ENCODE measurements at regions not wholly inside any gene's neighbourhood (a gene's known extent, or its start where the extent isn't known, plus 50 kb on each side); places are given as distances from the start of the nearest gene placed in this dataset.
"Not testable (repeated sequence)": the region's sequence is repeated elsewhere in the genome, so short reads cannot be mapped to it uniquely, and the experiment has no call there.

GRCh38 chr2:67589121-67589520 lies 192.0 kb downstream of the ETAA1 start:
- H3K4me3 Mint-ChIP-seq; H3K27me3 Mint-ChIP-seq; POLR2A ChIA-PET; H3K27ac Mint-ChIP-seq; H3K36me3 Mint-ChIP-seq (ENCODE audit: low read depth); DNase-seq; H3K4me1 Mint-ChIP-seq; CTCF ChIA-PET: not testable (repeated sequence)
- peaks cover 15% of the 10 kb centered on the region for H3K9me3 Mint-ChIP-seq

- H3K27me3 Mint-ChIP-seq; H3K9me3 Mint-ChIP-seq; H3K4me1 Mint-ChIP-seq; H3K4me3 Mint-ChIP-seq; CTCF ChIA-PET; H3K27ac Mint-ChIP-seq; POLR2A ChIA-PET; DNase-seq; H3K36me3 Mint-ChIP-seq (ENCODE audit: low read depth): not testable (repeated sequence)
Measured at GRCh38 chr2:67594522-67594921, 197.4 kb downstream of the ETAA1 start.

- no peaks in the 10 kb centered on the region for H3K4me1 Mint-ChIP-seq
- no peak overlapping the region for H3K27ac Mint-ChIP-seq
- CTCF ChIA-PET: no interaction called here
- no peak for DNase-seq
- POLR2A ChIA-PET: no interaction called here
- H3K4me3 Mint-ChIP-seq: no peak overlapping the region
- no peaks in the 10 kb centered on the region for H3K36me3 Mint-ChIP-seq (ENCODE audit: low read depth)
- H3K9me3 Mint-ChIP-seq: peaks cover 3% of the 10 kb centered on the region
- no peaks in the 10 kb centered on the region for H3K27me3 Mint-ChIP-seq
Measured at GRCh38 chr2:67596871-67597270, 199.7 kb downstream of the ETAA1 start.

- Mint-ChIP-seq H3K9me3 (no peaks in the 10 kb centered on the region), H3K4me1 (no peaks in the 10 kb centered on the region), H3K27me3 (no peaks in the 10 kb centered on the region), H3K36me3 (ENCODE audit: low read depth) (no peaks in the 10 kb centered on the region), H3K27ac (no peak overlapping the region), H3K4me3 (no peak overlapping the region)
- CTCF ChIA-PET: no interaction called here
- no peak for DNase-seq
- POLR2A ChIA-PET: no interaction called here
Measured at GRCh38 chr2:67599561-67599960, 202.4 kb downstream of the ETAA1 start.

GRCh38 chr2:67600222-67600871 lies 203.2 kb downstream of the ETAA1 start:
- no peak for DNase-seq
- no peak overlapping the region for H3K27ac Mint-ChIP-seq
- H3K27me3 Mint-ChIP-seq: no peaks in the 10 kb centered on the region
- POLR2A ChIA-PET: no interaction called here
- no peaks in the 10 kb centered on the region for H3K4me1 Mint-ChIP-seq
- H3K9me3 Mint-ChIP-seq: no peaks in the 10 kb centered on the region
- no peaks in the 10 kb centered on the region for H3K36me3 Mint-ChIP-seq (ENCODE audit: low read depth)
- H3K4me3 Mint-ChIP-seq: no peak overlapping the region
- CTCF ChIA-PET: no interaction called here

GRCh38 chr2:67600946-67601345 lies 203.8 kb downstream of the ETAA1 start:
- Mint-ChIP-seq H3K4me3 (no peak overlapping the region), H3K36me3 (ENCODE audit: low read depth) (no peaks in the 10 kb centered on the region), H3K27me3 (no peaks in the 10 kb centered on the region), H3K4me1 (no peaks in the 10 kb centered on the region), H3K9me3 (no peaks in the 10 kb centered on the region), H3K27ac (no peak overlapping the region)
- ChIA-PET CTCF (no interaction called here), POLR2A (no interaction called here)
- DNase-seq: no peak

- no peak overlapping the region for H3K4me3 Mint-ChIP-seq
- no peak overlapping the region for H3K27ac Mint-ChIP-seq
- H3K27me3 Mint-ChIP-seq: no peaks in the 10 kb centered on the region
- no peaks in the 10 kb centered on the region for H3K36me3 Mint-ChIP-seq (ENCODE audit: low read depth)
- H3K9me3 Mint-ChIP-seq: no peaks in the 10 kb centered on the region
- H3K4me1 Mint-ChIP-seq: no peaks in the 10 kb centered on the region
- ChIA-PET POLR2A (no interaction called here), CTCF (no interaction called here)
- DNase-seq: no peak
Measured at GRCh38 chr2:67604360-67604759, 207.2 kb downstream of the ETAA1 start.

- H3K9me3 Mint-ChIP-seq: no peaks in the 10 kb centered on the region
- no peaks in the 10 kb centered on the region for H3K4me1 Mint-ChIP-seq
Measured at GRCh38 chr2:67612576-67613042, 215.5 kb downstream of the ETAA1 start.

GRCh38 chr2:67613227-67613626 lies 216.1 kb downstream of the ETAA1 start:
- POLR2A ChIA-PET: no interaction called here
- no peaks in the 10 kb centered on the region for H3K27me3 Mint-ChIP-seq
- no peak overlapping the region for H3K27ac Mint-ChIP-seq
- no peak for DNase-seq
- H3K36me3 Mint-ChIP-seq (ENCODE audit: low read depth): no peaks in the 10 kb centered on the region
- no peaks in the 10 kb centered on the region for H3K4me1 Mint-ChIP-seq
- CTCF ChIA-PET: no interaction called here
- no peaks in the 10 kb centered on the region for H3K9me3 Mint-ChIP-seq
- H3K4me3 Mint-ChIP-seq: no peak overlapping the region

More at GRCh38 chr2:67612576-67613042, 215.5 kb downstream of the ETAA1 start:
- Mint-ChIP-seq H3K4me3 (no peak overlapping the region), H3K36me3 (ENCODE audit: low read depth) (no peaks in the 10 kb centered on the region), H3K27me3 (no peaks in the 10 kb centered on the region), H3K27ac (no peak overlapping the region)
- no peak for DNase-seq
- ChIA-PET CTCF (no interaction called here), POLR2A (no interaction called here)

- no peaks in the 10 kb centered on the region for H3K4me1 Mint-ChIP-seq
- no peaks in the 10 kb centered on the region for H3K27me3 Mint-ChIP-seq
- DNase-seq: no peak
- no peaks in the 10 kb centered on the region for H3K36me3 Mint-ChIP-seq (ENCODE audit: low read depth)
- H3K27ac Mint-ChIP-seq: no peak overlapping the region
- CTCF ChIA-PET: no interaction called here
- no peaks in the 10 kb centered on the region for H3K9me3 Mint-ChIP-seq
- POLR2A ChIA-PET: no interaction called here
- no peak overlapping the region for H3K4me3 Mint-ChIP-seq
Measured at GRCh38 chr2:67614454-67614853, 217.3 kb downstream of the ETAA1 start.

- H3K9me3 Mint-ChIP-seq: no peaks in the 10 kb centered on the region
- no peaks in the 10 kb centered on the region for H3K4me1 Mint-ChIP-seq
- H3K4me3 Mint-ChIP-seq: no peak overlapping the region
- CTCF ChIA-PET: no interaction called here
- DNase-seq: no peak
- POLR2A ChIA-PET: no interaction called here
- no peaks in the 10 kb centered on the region for H3K27me3 Mint-ChIP-seq
- H3K36me3 Mint-ChIP-seq (ENCODE audit: low read depth): no peaks in the 10 kb centered on the region
- no peak overlapping the region for H3K27ac Mint-ChIP-seq
Measured at GRCh38 chr2:67616749-67617148, 219.6 kb downstream of the ETAA1 start.

- H3K27ac Mint-ChIP-seq: no peak overlapping the region
- CTCF ChIA-PET: no interaction called here
- no peak overlapping the region for H3K4me3 Mint-ChIP-seq
- H3K36me3 Mint-ChIP-seq (ENCODE audit: low read depth): no peaks in the 10 kb centered on the region
- POLR2A ChIA-PET: no interaction called here
- DNase-seq: no peak
- no peaks in the 10 kb centered on the region for H3K9me3 Mint-ChIP-seq
- no peaks in the 10 kb centered on the region for H3K4me1 Mint-ChIP-seq
- H3K27me3 Mint-ChIP-seq: no peaks in the 10 kb centered on the region
Measured at GRCh38 chr2:67619204-67619603, 222.1 kb downstream of the ETAA1 start.

- H3K4me3 Mint-ChIP-seq; H3K9me3 Mint-ChIP-seq; CTCF ChIA-PET; H3K4me1 Mint-ChIP-seq; H3K36me3 Mint-ChIP-seq (ENCODE audit: low read depth); POLR2A ChIA-PET; DNase-seq; H3K27me3 Mint-ChIP-seq; H3K27ac Mint-ChIP-seq: not testable (repeated sequence)
Measured at GRCh38 chr2:67623741-67624140, 226.6 kb downstream of the ETAA1 start.

- ChIA-PET POLR2A (no interaction called here), CTCF (no interaction called here)
- Mint-ChIP-seq H3K4me3 (no peak overlapping the region), H3K4me1 (no peaks in the 10 kb centered on the region), H3K9me3 (no peaks in the 10 kb centered on the region), H3K36me3 (ENCODE audit: low read depth) (no peaks in the 10 kb centered on the region), H3K27ac (no peak overlapping the region), H3K27me3 (no peaks in the 10 kb centered on the region)
- no peak for DNase-seq
Measured at GRCh38 chr2:67625178-67625577, 228.0 kb downstream of the ETAA1 start.
